Embryonic facial prominence (tissue), 1 donor: ENCODE measurements at regions not wholly inside any gene's neighbourhood (a gene's known extent, or its start where the extent isn't known, plus 50 kb on each side); places are given as distances from the start of the nearest gene placed in this dataset.
"Not testable (repeated sequence)": the region's sequence is repeated elsewhere in the genome, so short reads cannot be mapped to it uniquely, and the experiment has no call there.

ENCODE experiments used
- DNase-seq: peaks from one replicate; pipeline ENCODE4 v3.0.0-alpha.2; 2016; ENCODE audit errors: extremely low spot score

DNA sequence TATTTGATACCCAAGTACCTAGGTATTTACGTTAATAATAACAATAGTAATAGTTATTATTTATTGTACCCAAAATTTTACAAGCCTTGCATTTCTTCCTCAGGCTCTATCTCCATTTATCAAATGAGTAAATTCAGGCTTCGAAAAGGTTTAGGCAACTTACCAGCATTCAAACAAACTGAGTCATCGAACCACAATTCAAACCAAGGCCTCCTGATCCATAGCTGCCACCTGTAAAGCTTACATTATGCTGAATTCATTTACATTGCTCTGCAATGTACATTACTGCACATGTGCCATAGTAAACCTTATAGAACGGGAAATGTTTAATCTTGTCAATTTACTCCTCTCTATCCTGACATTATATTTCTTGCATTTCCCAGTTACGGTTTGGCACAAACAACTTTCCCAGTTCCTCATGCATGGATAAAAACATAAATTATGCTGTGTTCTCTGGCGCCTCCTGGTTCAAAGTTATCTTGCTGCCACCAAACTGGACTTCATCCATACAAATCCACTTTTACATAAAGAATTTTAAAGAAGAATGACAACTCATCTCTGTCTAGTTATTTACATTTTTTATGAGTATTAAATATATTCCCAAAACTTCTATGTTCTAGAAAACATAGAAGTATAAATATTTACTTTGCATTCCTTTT, 360.6 kb upstream of the SOX9 start:
- DNase-seq, result no peak

DNA sequence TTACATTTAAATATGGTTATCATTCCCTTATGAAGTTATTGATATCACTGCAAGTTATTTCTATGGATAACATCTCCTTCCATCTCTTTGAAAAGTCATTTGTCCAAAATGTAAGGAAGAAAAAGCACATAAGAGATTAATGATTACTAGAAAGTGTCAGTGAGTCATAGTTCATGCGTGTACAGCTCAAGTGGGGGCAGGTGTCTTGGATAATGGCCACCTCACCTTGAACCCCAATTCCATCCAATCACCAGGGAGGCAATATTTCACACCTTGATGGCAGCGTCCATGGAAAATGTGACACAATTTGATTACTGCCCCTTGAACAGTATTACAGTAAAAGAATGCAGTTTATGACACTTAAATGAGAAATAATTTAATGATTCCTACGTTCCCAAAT, 358.3 kb upstream of the SOX9 start:
- DNase-seq, result no peak

DNA sequence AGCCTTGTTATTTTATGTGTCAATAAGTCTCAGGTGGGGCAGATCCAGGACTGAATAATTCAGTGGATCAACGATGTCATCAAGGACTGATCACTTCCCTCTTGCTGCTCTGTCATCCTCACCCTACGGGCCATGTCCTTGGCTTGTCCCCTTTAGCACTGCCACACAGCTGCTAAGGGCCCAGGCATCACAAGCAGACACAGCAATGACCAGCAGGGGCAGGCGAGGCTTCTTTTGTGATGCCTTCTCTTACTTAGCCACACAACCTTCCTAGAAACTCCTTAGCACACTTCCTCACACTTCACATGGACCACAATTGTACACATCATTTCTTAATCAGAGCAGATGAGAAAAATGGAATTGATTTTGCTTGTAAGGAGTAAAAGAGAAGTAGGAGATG, 356.3 kb upstream of the SOX9 start:
- DNase-seq, result no peak

DNA sequence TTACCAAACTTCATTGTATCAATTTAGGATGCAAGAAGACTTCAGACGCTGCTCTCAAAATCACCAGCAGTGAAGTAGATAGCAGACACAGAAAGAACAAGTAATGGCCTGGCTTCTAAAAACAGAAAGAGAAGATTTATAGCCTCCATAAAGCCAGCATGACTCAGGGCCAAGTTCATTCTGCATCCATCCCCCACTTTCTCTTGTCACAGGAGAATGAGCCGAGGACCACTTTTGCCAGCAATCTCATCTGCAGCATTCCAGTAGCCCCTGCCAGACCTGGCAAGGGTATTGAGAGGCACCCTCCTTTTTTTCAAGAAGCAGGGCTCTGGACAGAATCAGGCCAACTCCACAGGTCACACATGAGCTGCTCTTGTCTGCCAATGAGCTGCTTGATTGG, 355.4 kb upstream of the SOX9 start:
- no peak for DNase-seq

GRCh38 chr17:71769850-71770249, 351.0 kb upstream of the SOX9 start:
- no peak for DNase-seq

DNA sequence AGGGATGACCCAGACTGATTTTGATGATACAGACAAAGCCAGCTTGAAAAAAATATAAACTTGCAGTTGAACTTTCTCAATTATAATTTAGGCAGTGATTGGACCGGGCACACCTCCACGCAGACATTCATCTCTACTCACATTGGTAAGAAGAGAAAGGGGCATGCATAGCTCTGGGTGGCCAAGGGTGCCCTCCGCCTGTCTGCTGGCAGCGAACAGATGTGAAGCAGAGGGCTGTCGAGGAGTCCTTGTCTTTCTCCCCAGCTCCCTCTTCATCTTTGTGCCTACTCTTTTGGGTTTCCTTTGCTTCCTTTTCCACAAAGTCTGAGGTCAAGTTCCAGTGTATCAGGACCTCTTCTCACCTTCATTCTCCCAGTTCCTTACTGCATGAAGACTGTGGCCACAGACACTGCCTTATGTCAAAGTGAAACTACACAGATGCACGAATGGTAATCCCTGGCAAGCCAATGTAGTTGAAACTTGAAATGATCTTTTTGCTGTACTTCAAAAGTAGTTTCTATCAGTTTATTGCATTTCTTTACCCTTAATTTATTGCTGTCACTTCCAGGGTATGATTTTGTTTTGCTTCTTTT, 343.7 kb upstream of the SOX9 start:
- no peak for DNase-seq

DNA sequence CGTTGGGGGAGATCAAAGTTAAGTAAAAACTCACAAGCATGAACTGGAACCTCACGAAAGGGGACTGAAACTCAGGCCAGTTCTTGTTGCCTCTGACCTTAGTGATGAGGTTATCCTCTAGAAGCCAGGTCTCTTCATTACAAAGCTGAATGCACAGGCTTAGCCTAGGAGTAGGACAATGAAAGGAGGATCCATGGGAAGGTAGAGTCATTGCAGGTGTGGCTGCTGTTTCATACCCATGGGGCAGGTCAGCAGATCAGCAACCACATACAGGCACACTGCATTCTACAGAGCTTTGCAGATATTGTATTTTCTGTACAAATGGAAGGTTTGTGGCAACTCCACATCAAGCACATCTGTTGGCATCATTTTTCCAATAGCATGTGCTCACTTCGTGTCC, 341.3 kb upstream of the SOX9 start:
- DNase-seq, result no peak

- no peak for DNase-seq
Measured at GRCh38 chr17:71780596-71780995, 340.2 kb upstream of the SOX9 start.

- not testable (repeated sequence) for DNase-seq
Measured at GRCh38 chr17:71782021-71782420, 338.8 kb upstream of the SOX9 start.

DNA sequence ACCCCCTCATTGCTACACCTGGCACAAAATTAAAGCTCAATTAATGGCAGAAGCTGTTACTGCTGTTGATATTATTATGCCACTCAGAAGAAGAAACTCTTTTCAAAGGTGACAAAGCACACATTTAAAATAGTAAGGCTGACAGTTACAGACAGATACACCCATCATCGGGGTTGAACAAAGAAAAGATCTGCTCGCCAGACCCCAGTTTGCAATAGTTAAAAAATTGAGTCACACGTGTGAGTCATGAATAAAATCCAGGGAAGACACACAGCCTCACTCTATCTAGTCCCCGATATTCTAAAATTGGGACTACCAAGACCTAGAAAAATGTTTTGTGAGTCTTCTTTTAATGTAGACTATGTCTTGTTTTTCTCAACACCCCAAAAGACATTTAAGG, 330.0 kb upstream of the SOX9 start:
- DNase-seq, result no peak

- DNase-seq, result no peak
Measured at GRCh38 chr17:71791311-71791710, 329.5 kb upstream of the SOX9 start.

DNA sequence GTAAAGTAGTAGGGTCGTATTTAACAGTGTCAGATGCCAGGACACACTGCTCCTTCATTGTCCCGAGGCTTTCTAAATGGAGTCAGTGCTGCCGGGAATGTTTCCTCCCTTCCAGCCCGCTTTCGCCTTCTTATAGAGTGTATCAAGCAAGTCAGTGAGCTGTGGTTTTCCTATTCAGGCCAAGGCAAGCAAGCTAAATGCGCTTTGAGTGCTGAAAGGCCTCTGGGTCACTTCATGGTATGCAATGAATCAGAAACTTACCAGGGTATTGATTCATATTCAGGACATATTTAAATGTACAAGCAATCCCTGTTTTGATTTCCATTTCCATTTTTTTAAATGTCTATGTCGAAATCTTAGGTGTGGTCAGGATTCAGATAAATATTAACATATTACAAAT, 327.9 kb upstream of the SOX9 start:
- no peak for DNase-seq

- no peak for DNase-seq
Measured at GRCh38 chr17:71793518-71793917, 327.3 kb upstream of the SOX9 start.

GRCh38 chr17:71798701-71799100, 322.1 kb upstream of the SOX9 start:
- no peak for DNase-seq

GRCh38 chr17:71799657-71800056, 321.2 kb upstream of the SOX9 start:
- DNase-seq, result no peak

DNA sequence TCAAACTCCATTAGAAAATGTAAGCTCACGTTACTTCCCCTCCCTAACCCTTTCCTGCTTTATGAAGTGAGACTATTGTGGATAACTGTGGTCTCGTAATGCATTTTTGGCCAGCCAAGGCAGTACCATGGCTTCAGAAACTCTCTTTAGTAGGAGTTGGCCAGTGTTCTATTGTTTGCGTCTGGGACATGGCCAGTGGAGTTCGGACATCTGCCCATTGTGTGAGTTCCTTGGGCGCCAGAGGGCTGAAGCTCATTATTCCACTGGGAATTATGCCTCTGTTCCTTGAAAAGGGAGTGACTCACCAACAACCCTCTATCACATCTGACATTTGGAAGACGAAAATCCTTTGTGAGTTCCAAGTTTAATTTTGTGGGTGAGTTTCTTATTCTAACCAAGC, 319.5 kb upstream of the SOX9 start:
- DNase-seq, result no peak

DNA sequence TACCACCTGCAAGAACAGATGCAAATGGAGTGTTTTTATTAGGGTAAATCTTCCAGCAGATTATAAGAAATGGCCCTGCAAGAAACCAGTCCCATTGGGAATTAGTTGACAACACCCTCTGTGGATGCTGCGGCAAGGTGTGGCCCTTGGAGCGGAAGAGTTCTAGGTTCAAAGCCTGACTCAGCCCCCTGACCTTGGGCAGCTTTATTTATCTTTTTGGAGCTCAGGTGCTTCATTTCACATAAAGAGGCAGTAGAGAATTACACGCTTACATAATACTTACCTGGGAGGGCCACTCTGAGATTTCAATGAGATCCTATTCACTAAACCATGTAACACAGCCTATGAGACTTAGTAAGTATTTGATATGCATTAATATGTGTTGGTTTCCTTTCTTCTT, 318.2 kb upstream of the SOX9 start:
- DNase-seq, result no peak

DNA sequence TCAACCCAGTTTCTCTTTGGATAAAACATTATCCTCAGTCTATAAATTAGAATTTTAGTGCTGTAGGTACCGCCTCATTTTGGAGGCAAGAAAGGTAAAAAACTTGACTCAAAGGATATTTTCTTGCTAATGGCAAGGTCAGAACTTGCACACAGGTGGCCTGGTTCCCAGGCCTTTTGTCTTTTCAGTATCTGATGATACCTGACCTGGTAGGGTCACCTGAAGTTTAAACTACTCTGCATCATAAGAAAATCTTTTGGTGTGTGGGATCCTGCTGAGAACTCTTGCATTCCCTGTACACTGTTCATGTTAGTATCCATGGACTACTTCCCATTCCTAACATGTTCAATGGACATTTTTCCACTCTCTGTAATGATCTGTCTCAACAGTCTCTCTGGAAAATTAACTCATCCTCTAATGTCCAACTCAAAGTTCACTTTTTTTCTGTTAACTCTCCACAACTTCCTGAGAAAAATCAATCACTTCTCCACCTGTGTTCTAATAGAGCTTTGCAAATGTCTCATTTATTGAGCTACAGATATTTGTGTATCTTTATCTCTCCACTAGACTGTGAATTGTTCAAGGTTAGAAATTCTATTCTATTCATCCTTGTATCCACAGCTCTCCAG, 317.1 kb upstream of the SOX9 start:
- no peak for DNase-seq

DNA sequence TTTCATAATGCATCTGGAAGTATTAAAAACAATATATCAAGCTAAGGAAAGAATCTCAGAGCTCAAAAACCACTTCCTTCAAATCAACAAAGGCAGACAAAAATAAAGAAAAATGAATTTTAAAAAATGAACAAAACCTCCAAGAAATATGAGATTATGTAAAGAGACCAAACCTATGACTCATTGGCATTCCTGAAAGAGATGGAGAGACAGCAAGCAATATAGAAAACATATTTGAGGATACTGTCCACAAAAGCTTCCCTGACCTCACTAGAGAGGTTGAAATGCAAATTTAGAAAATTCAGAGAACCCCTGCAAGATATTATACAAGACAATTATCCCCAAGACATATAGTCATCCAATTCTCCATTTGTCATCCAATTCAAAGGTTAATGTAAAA, 311.3 kb upstream of the SOX9 start:
- no peak for DNase-seq

DNA sequence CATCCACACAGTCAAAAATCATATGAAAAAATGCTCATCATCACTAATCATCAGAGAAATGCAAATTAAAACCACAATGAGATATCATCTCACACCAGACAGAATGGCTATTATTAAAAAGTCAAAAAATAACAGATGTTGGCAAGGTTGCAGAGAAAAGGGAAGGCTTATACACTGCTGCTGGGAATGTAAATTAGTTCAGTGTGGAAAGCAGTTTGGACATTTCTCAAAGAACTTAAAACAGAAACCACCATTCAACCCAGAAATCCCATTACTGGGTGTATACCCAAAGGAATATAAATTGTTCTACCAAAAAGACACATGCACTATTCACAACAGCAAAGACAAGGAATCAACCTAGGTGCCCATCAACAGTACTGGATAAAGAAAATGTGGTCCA, 307.0 kb upstream of the SOX9 start:
- DNase-seq, result not testable (repeated sequence)

GRCh38 chr17:71821511-71821910, 299.3 kb upstream of the SOX9 start:
- no peak for DNase-seq

GRCh38 chr17:71824671-71825070, 296.1 kb upstream of the SOX9 start:
- no peak for DNase-seq

GRCh38 chr17:71825687-71826086, 295.1 kb upstream of the SOX9 start:
- no peak for DNase-seq

GRCh38 chr17:71828182-71828596, 292.6 kb upstream of the SOX9 start:
- DNase-seq, result peak; percentile 18
